RWPE2 (cell line): ENCODE measurements at regions not wholly inside any gene's neighbourhood (a gene's known extent, or its start where the extent isn't known, plus 50 kb on each side); places are given as distances from the start of the nearest gene placed in this dataset.

Experiments used
- ATAC-seq: fragments of 200-7000 bp; cut with Tn5 transposase; 3 replicates; pipeline ENCODE4 v1.9.1; 2021; ENCODE audit warnings: low read depth
- DNase-seq: peaks from one replicate; pipeline ENCODE4 v3.0.0-alpha.2; 2020; ENCODE audit warnings: low spot score
- H3K27ac ChIP-seq: fragments of 450-650 bp; 2 replicates; pipeline ENCODE4 v1.5.1; 2017; ENCODE audit warnings: mild to moderate bottlenecking; ENCODE audit not compliant: poor library complexity, severe bottlenecking
- H3K27me3 ChIP-seq: fragments of 250-450 bp; sonication (Bioruptor Pico); 2 replicates; pipeline ENCODE4 v1.5.1; 2021; ENCODE audit warnings: mild to moderate bottlenecking, moderate library complexity; ENCODE audit not compliant: insufficient read depth, poor library complexity, severe bottlenecking
- H3K36me3 ChIP-seq: fragments of 250-450 bp; sonication (Bioruptor Pico); 2 replicates; pipeline ENCODE4 v1.5.1; 2020; ENCODE audit warnings: low read depth, mild to moderate bottlenecking, moderate library complexity
- H3K4me1 ChIP-seq: fragments of 250-450 bp; sonication (Bioruptor Pico); 2 replicates; pipeline ENCODE4 v1.5.1; 2021; ENCODE audit warnings: mild to moderate bottlenecking, moderate library complexity; ENCODE audit not compliant: insufficient read depth, poor library complexity, severe bottlenecking
- H3K4me3 ChIP-seq: fragments of 250-450 bp; sonication (Bioruptor Pico); 2 replicates; pipeline ENCODE4 v1.5.1; 2021; ENCODE audit warnings: mild to moderate bottlenecking, moderate library complexity; ENCODE audit not compliant: severe bottlenecking
- H3K9me3 ChIP-seq: fragments of 250-450 bp; sonication (Bioruptor Pico); 2 replicates; pipeline ENCODE4 v1.5.1; 2021; ENCODE audit warnings: mild to moderate bottlenecking, moderate library complexity; ENCODE audit not compliant: severe bottlenecking
- TF ChIP-seq, protein P1 (sequence below): fragments of 450-650 bp; IDR thresholded peaks from one replicate; pipeline ENCODE4 v1.5.1; 2017; ENCODE audit warnings: mild to moderate bottlenecking, moderate library complexity; ENCODE audit not compliant: poor library complexity, severe bottlenecking

GRCh38 chr11:95461348-95461747 lies 230.3 kb upstream of the SESN3 start:
- H3K27me3 ChIP-seq, result no peaks in the 10 kb centered on the region
- no peaks in the 10 kb centered on the region for H3K9me3 ChIP-seq
- no peaks in the 10 kb centered on the region for H3K4me1 ChIP-seq
- ATAC-seq (no peak), DNase-seq (no peak)
- no peak overlapping the region for H3K27ac ChIP-seq
- TF ChIP-seq, protein P1, sequence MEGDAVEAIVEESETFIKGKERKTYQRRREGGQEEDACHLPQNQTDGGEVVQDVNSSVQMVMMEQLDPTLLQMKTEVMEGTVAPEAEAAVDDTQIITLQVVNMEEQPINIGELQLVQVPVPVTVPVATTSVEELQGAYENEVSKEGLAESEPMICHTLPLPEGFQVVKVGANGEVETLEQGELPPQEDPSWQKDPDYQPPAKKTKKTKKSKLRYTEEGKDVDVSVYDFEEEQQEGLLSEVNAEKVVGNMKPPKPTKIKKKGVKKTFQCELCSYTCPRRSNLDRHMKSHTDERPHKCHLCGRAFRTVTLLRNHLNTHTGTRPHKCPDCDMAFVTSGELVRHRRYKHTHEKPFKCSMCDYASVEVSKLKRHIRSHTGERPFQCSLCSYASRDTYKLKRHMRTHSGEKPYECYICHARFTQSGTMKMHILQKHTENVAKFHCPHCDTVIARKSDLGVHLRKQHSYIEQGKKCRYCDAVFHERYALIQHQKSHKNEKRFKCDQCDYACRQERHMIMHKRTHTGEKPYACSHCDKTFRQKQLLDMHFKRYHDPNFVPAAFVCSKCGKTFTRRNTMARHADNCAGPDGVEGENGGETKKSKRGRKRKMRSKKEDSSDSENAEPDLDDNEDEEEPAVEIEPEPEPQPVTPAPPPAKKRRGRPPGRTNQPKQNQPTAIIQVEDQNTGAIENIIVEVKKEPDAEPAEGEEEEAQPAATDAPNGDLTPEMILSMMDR, result no peak
- no peak overlapping the region for H3K4me3 ChIP-seq
- no peaks in the 10 kb centered on the region for H3K36me3 ChIP-seq

- ATAC-seq, result no peak
- no peak for DNase-seq
- Histone ChIP-seq H3K27me3 (no peaks in the 10 kb centered on the region), H3K4me1 (no peaks in the 10 kb centered on the region), H3K36me3 (no peaks in the 10 kb centered on the region), H3K27ac (no peak overlapping the region), H3K9me3 (no peaks in the 10 kb centered on the region), H3K4me3 (no peak overlapping the region)
- TF ChIP-seq, protein P1, result no peak
These were observed 228.5 kb upstream of the SESN3 start for GRCh38 chr11:95459291-95460042.

- Histone ChIP-seq H3K9me3 (no peaks in the 10 kb centered on the region), H3K4me3 (no peak overlapping the region), H3K36me3 (no peaks in the 10 kb centered on the region), H3K4me1 (peaks cover 20% of the 10 kb centered on the region), H3K27ac (no peak overlapping the region), H3K27me3 (no peaks in the 10 kb centered on the region)
- no peak for ATAC-seq
- no peak for DNase-seq
- TF ChIP-seq, protein P1, result no peak
These were observed 225.9 kb upstream of the SESN3 start for GRCh38 chr11:95456714-95457491.

DNA sequence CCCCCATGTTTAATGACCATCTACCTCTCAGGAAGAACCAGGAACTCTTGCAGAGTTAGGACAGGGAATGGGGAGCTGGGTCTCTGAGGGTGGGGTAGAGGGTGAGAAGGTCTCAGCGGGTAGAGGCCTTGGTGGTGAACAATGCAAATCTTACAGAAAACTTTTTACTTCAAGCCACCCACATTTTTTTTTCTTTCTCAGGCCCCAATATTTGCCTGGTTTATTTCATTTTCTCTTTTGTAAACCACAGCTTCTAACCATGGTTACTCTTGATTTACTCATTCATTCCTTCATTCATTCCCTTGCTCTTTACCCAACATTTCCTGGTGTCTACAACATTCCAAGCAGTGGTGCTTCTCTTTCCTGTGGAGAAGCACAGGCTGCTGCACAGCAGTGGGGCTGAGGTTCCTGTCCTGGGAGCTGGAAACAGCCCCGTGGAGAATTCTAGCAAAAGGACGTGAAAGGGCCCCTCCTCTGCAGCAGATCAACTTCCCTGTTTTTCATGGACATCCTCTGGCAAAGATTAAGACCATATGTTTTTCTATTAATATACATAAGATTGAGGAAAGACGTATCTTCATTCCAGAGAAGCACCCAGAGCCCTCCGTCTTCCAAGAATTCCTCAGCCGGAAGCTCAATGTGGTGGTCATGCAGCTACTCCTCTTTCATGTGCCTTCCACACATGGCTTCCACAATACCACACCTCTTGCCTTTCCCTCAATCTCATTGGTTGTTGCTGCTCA lies 224.4 kb upstream of the SESN3 start:
- ATAC-seq, result no peak
- no peaks in the 10 kb centered on the region for H3K36me3 ChIP-seq

More for the DNA sequence above, 224.4 kb upstream of the SESN3 start:
- Histone ChIP-seq H3K9me3 (no peaks in the 10 kb centered on the region), H3K27ac (no peak overlapping the region), H3K4me3 (no peak overlapping the region), H3K27me3 (no peaks in the 10 kb centered on the region), H3K4me1 (peaks cover 22% of the 10 kb centered on the region)
- no peak for DNase-seq
- TF ChIP-seq, protein P1, result no peak
